Embryonic facial prominence (tissue), 1 donor: ENCODE measurements at regions not wholly inside any gene's neighbourhood (a gene's known extent, or its start where the extent isn't known, plus 50 kb on each side); places are given as distances from the start of the nearest gene placed in this dataset.
"Not testable (repeated sequence)": the region's sequence is repeated elsewhere in the genome, so short reads cannot be mapped to it uniquely, and the experiment has no call there.

Experiments used
- DNase-seq: peaks from one replicate; pipeline ENCODE4 v3.0.0-alpha.2; 2016; ENCODE audit errors: extremely low spot score

DNA sequence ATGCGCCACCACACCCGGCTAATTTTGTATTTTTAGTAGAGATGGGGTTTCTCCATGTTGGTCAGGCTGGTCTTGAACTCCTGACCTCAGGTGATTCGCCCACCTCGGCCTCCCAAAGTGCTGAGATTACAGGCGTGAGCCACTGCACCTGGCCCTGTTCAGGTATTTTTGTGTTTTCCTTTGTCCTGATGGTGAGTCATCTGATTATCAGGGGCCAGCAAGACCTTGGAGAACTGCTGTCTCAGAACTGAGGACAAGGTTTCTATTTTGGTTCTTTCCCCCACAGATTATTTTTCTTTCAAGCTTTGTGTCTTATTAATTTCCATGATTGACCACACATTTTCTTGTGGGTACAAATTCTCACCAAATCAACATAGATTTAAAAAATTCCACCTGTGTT lies 374.4 kb upstream of the SGO1 start:
- DNase-seq: not testable (repeated sequence)

GRCh38 chr3:20558161-20558560 lies 372.2 kb upstream of the SGO1 start:
- no peak for DNase-seq

GRCh38 chr3:20556661-20557060 lies 370.7 kb upstream of the SGO1 start:
- DNase-seq: no peak

GRCh38 chr3:20552605-20553275 lies 366.7 kb upstream of the SGO1 start:
- DNase-seq: no peak

GRCh38 chr3:20547361-20548269 lies 361.6 kb upstream of the SGO1 start:
- not testable (repeated sequence) for DNase-seq

- no peak for DNase-seq
Observed at GRCh38 chr3:20546636-20547035, 360.6 kb upstream of the SGO1 start.

DNA sequence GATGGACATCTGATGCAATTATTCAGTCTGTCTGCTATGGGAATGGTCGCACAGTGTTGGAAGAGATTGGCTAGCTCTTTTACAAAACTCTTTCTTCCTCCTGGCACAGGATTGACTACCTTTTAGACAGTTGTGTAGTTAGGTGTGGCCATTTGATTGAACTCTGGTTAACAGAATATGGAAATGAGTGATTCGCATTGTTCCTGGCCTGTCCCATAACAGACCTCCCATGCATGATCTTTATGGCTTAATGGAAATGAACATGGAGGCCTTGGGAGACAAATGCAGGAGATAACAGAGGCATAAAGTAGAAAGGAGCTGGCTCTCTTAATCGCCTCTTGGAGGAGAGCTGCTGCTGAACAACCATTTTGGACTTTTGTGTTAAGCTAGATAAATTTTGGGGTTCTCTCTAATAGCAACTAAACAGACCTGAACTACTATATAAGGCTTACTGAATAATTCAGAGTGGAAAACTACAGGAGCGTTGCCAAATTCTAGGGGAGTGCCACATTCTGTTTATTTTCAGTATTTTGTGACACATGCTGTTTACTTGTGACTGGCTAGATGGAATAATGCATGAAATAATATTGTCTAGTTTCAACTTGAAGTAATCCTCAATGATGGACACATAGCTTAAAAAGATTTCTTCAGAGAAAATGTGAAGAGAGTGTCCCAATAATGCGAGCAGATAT lies 357.7 kb upstream of the SGO1 start:
- DNase-seq: no peak

- no peak for DNase-seq
Observed at GRCh38 chr3:20540066-20540465, 354.1 kb upstream of the SGO1 start.

GRCh38 chr3:20539666-20540065 lies 353.7 kb upstream of the SGO1 start:
- DNase-seq: no peak

DNA sequence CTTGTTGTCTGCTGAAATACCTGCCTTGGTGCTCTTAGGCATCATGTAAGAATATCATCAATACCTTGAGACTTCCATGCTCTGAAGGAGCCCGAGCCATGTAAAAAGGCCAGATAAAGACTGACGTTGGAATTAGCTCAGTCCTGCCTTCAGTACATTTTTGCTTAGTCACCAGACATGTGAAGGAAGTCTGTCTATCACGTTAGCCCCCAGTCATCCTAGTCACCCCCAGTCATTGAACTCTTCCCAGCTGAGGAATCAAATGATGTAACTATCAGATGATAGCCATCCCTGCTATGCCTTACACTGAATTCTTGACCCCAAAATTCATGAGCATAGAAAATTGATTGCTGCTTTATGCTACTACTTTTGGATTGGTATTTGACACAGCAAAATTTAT lies 351.2 kb upstream of the SGO1 start:
- no peak for DNase-seq

DNA sequence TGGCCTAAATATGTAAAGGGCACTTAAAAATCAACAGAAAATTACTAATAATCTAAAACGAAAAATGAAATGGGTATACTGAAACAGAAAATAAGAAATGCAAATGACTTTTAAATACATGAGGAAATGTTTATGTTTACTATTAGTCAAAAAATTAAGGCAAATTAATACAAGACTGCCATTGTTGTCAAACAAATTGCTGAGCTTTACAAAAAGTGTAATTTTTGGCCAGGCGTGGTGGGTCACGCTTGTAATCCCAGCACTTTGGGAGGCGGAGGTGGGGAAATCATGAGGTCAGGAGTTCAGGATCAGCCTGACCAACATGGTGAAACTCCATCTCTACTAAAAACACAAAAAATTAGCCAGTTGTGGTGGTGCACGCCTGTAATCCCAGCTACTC lies 343.9 kb upstream of the SGO1 start:
- no peak for DNase-seq

DNA sequence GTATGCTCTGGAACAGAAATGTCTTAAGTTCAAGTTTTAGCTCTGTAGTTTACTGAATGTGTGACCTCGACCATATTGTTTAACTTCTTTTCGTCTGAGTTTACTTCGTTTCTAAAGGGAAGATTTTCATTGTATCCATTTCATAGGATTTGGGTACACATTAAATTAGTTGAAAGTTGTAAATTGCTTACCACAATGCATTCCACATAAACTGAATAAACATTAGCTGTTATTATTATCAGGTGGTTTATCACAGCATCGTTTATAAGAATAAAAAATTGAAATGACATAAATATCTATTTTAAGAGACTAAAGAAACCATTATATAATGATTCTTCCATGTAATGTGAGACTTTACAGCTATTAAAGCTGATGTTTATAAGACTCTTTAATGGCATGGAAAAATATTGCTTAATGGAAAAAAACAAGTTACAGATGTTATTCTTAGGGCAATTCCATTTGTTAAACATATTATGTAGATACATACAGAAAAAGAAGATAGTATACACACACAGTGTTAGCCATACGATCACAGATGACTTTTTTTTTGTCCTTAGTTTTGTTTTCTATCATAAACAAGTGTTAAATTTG lies 342.3 kb upstream of the SGO1 start:
- no peak for DNase-seq

DNA sequence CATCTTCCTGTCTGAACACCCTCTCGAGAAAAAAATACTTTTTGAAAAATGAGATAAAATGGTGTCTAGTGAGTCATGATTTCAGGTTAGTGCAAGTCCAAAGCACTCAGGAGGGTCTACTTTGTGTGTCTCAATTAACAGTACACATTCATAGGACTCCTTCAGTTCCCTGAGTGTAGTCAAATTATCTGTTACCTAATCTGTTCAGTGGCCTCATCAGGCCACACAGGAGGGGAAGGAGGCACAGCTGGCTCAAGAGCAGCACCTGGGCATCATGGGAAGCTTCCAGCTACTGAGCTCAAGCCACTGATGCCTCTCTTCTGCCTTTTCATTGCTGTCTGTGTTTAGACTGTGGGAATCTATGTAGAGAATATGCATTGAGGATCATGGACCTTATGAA lies 341.4 kb upstream of the SGO1 start:
- no peak for DNase-seq

DNA sequence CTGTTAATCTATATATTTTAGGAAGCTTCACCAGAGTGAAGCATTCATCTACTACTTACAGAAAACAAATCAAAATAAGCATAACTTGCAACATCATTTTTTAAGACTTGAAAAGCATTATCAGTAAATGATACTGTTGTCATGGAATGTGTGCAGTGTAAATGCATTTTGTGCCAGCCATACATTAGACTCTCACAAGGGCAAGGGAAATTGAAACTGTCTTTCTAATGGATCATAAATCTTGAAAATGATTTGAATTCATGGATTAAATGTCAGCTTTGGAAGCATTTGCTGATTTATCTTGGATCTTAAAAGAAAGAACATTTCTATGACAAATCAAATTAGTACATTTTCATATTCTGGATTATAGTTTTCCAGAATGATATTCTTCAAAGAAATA lies 338.3 kb upstream of the SGO1 start:
- no peak for DNase-seq

GRCh38 chr3:20523293-20523692 lies 337.3 kb upstream of the SGO1 start:
- no peak for DNase-seq

GRCh38 chr3:20517316-20517715 lies 331.3 kb upstream of the SGO1 start:
- not testable (repeated sequence) for DNase-seq

DNA sequence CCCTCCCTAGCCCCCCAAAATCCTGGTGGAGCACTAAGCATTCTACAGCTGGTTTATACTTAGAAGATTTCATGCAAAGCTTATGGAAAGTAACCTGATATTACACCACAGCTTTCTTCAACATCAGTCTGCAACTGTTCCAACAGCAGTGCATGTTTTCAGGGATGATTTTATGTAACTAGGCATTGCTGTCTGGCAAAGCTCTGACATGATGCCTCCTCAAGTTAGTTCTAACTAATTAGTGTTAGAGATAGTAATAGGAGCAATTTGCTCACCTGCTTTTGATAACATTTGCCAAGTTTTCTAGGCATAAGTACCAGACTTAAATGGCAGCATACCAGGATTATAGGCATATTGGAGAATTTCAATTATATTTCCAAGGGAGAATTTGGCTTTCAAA lies 330.3 kb upstream of the SGO1 start:
- no peak for DNase-seq

DNA sequence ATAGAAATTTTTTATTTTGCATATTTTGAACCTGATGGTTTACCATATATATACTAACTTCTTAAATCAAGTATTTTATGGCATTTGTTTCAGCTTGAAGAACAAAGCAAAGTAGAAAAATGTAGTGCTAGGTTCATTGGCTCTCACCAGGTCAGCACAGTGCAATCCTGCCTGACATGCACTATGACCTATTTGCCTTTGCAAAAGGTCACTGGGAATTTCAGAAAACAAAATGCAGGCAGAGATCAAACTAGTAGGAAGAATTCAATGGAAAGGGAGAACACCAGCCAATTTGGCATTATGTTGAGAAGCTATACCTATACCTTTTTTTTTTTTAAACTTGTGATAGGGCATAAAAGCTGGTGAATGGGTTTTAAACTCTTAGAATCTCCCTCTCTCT lies 329.8 kb upstream of the SGO1 start:
- no peak for DNase-seq

- DNase-seq: peak; percentile 22
Observed at GRCh38 chr3:20511863-20512505, 326.0 kb upstream of the SGO1 start.

- DNase-seq: no peak
Observed at GRCh38 chr3:20510396-20510795, 324.4 kb upstream of the SGO1 start.

DNA sequence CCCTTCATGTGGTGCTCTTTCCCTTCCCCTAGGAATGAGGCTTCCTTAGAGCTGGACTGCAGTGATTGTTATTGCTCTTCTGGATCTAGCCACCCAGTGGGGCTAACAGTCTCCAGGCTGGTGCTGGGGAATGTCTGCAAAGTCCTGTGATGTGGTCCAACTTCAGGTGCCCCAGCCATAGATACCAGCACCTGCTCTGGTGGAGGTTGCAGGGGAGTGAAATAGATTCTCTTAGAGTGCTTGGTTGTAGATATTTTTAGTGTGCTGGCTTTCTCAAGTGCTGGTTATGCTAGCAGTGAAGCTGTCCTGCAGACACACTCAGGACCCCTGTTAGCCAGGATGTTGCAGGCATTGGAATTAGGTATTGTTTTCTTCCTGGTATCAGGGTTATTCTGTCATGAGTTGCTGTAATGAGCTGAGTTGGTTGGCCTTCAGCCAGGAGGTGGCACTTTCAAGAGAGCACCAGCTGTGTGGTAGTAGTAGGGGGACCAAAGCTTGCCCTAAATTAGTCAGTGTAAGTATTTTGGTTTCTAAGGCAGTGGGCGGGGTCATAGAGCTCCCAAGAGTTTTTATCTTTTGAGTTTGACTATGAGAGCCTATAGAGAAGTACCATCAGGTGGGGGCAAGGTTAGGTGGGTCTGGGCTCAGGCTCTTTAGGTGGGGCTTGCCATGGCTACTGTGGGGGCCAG lies 317.5 kb upstream of the SGO1 start:
- no peak for DNase-seq
